ENCODE measurements at regions not wholly inside any gene's neighbourhood (a gene's known extent, or its start where the extent isn't known, plus 50 kb on each side); places are given as distances from the start of the nearest gene placed in this dataset.
A peak's percentile ranks its signal among the peaks of the same experiment; 100 is the strongest.

DNA sequence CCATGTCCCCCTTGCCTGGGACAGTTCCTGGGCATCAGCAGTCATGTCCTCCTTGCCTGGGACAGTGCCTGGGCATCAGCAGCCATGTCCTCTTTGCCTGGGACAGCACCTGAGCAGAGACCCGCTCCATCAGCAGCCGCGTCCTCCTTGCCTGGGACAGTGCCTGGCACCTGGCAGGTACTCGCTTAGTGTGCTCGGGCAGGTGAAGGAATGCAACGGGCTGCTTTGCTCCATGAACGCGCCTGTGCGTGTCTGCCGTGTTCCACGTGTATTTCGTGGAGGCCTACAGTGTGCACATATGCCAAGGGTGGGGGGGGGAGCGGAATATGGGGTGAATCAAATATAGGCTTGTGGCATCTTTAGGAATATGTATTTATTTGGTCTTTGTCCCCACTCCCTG lies 1490.7 kb downstream of the TBC1D22A start:
- H3K4me1 ChIP-seq (replicated peaks in 1 of 2): no peaks in the 10 kb centered on the region
- WGBS, 10 experiments: 29 to 80% methylated on average over 4 to 8 of the region's 13 CpGs; no CpG with 5 or more reads in 8 of the 10 experiments
- H3K27ac ChIP-seq: no peak overlapping the region
- H3K4me3 ChIP-seq: no peak overlapping the region
- in situ Hi-C loops (cut with MboI; ENCODE audit: low pct_unique_long_range_greater_than_20kb in 2 of 9, low sequenced_read_pairs in 9 of 9, unreplicated experiment in 9 of 9): no loop called here
- no peak for ATAC-seq (replicated peaks in 6 of 8)

DNA sequence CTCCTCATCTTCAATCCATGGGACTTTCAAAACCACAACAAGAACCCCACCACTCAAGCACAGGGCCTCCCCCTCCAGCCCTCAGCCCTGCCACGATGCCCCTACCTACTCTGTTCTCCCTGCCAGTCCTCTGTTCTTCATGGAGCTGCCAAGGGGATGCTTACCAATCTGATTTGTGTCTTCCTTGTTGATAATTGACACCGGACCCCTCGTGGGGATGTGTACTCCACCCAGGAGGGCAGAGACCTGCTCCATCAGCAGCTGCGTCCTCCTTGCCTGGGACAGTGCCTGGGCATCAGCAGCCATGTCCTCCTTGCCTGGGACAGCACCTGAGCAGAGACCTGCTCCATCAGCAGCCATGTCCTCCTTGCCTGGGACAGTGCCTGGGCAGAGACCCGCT lies 1489.2 kb downstream of the TBC1D22A start:
- no peaks in the 10 kb centered on the region for H3K4me1 ChIP-seq (replicated peaks in 1 of 2)
- in situ Hi-C loops (cut with MboI; ENCODE audit: low pct_unique_long_range_greater_than_20kb in 2 of 9, low sequenced_read_pairs in 9 of 9, unreplicated experiment in 9 of 9): no loop called here
- H3K27ac ChIP-seq: no peak overlapping the region
- H3K4me3 ChIP-seq: no peak overlapping the region
- ATAC-seq (replicated peaks in 6 of 8): no peak
- 50 to 86% methylated on average over 1 of the region's 5 CpGs; no CpG with 5 or more reads in 8 of the 10 experiments for WGBS, 10 experiments

- H3K4me1 ChIP-seq (replicated peaks in 1 of 2): no peaks in the 10 kb centered on the region
- 50 to 100% (median 79%) methylated on average over 1 to 5 of the region's 5 CpGs for WGBS, 10 experiments
- no peak overlapping the region for H3K4me3 ChIP-seq
- ATAC-seq (replicated peaks in 6 of 8): no peak
- H3K27ac ChIP-seq: no peak overlapping the region
- in situ Hi-C loops (cut with MboI; ENCODE audit: low pct_unique_long_range_greater_than_20kb in 2 of 9, low sequenced_read_pairs in 9 of 9, unreplicated experiment in 9 of 9): no loop called here
Measured at GRCh38 chr22:48250937-48251530, 1488.6 kb downstream of the TBC1D22A start.

- no peak for ATAC-seq (replicated peaks in 6 of 8)
- no peak overlapping the region for H3K4me3 ChIP-seq
- in situ Hi-C loops (cut with MboI; ENCODE audit: low pct_unique_long_range_greater_than_20kb in 2 of 9, low sequenced_read_pairs in 9 of 9, unreplicated experiment in 9 of 9): no loop called here
- no peak overlapping the region for H3K27ac ChIP-seq
- 38 to 100% (median 76%) methylated on average over 1 to 8 of the region's 16 CpGs; no CpG with 5 or more reads in 6 of the 10 experiments for WGBS, 10 experiments
- H3K4me1 ChIP-seq (replicated peaks in 1 of 2): no peaks in the 10 kb centered on the region
Measured at GRCh38 chr22:48250286-48250895, 1487.9 kb downstream of the TBC1D22A start.

DNA sequence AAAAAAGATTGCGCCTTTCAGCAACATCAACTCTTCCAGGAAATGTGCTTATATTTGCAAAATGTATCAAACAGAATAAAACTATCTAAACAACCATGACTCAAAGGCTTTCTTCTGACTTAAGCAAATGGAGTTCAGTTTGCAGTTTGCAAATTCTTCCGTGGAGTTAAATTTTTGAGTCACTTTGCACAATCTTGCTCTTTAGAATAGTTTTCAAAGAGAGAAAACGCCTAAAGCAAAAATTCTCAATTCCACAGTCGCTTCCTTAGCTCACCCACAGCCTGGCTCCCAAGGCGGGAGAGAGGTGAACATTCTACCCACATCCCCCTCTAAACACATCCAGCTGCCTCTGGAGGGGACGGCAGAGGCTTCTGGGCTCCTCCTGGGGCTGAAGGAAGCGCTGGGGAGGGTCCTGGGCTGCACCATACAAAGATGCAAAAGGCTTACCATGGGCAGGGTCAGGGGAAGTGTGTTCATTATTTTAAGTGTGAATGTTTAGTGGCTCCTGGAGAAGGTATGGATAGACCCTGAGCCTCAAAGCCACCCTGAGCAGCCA lies 1487.3 kb downstream of the TBC1D22A start:
- ATAC-seq (replicated peaks in 6 of 8): peak in 1 of 8 experiments; percentile 54
- Histone ChIP-seq H3K4me3 (no peak overlapping the region), H3K4me1 (replicated peaks in 1 of 2) (no peaks in the 10 kb centered on the region), H3K27ac (no peak overlapping the region)
- in situ Hi-C loops (cut with MboI; ENCODE audit: low pct_unique_long_range_greater_than_20kb in 2 of 9, low sequenced_read_pairs in 9 of 9, unreplicated experiment in 9 of 9): no loop called here
- 0 to 75% (median 11%) methylated on average over 1 to 6 of the region's 7 CpGs; no CpG with 5 or more reads in 4 of the 10 experiments for WGBS, 10 experiments

DNA sequence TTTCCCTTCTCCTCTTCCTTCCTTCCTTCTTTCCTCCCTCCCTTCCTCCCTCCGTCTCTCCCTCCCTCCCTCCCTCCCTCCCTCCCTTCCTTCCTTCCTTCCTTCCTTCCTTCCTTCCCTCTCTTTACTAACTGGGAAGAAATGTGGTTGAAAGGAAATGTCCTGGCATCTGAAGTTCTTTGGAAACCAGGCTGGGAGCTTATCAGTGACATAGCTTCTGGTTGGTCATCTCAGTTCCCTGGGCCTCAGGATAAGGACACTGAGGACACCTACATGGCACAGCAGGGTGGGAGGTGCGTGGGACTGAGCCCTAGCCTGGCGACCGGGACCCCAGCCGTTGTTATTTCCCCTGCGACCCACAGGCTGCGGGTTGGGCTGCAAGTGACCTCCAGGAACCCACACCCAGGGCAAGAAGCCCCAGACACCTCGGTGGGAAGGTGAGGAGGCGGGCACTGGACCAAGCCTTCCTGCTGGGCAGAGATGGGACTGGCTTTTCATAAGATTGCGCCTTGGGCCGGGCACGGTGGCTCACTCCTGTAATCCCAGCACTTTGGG lies 1486.5 kb downstream of the TBC1D22A start:
- in situ Hi-C loops (cut with MboI; ENCODE audit: low pct_unique_long_range_greater_than_20kb in 2 of 9, low sequenced_read_pairs in 9 of 9, unreplicated experiment in 9 of 9): no loop called here
- WGBS, 10 experiments: 23 to 60% (median 43%) methylated on average over 2 to 6 of the region's 12 CpGs; no CpG with 5 or more reads in 7 of the 10 experiments
- no peak overlapping the region for H3K27ac ChIP-seq
- no peak for ATAC-seq (replicated peaks in 6 of 8)
- no peaks in the 10 kb centered on the region for H3K4me1 ChIP-seq (replicated peaks in 1 of 2)
- no peak overlapping the region for H3K4me3 ChIP-seq

DNA sequence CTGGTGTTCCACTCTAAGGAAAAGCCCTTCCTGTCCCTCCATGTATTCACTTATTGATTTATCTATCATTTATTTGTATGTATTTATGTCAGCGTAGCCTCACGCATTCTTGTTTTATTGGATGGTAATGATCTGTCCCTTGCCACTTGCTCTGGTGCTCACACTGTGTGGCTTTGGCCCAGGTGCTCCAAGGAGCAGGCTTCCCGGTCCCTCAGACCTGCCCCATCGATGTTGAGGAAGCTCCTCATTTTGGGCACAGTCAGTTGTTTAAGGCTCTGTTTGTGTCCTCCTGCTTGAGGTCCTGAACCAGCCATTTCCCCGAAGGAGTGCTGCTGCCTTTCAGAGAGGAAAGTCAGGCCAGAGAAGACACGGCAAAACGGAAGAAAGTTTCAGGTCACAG lies 1485.4 kb downstream of the TBC1D22A start:
- no peak overlapping the region for H3K4me3 ChIP-seq
- H3K27ac ChIP-seq: no peak overlapping the region
- in situ Hi-C loops (cut with MboI; ENCODE audit: low pct_unique_long_range_greater_than_20kb in 2 of 9, low sequenced_read_pairs in 9 of 9, unreplicated experiment in 9 of 9): no loop called here
- no peaks in the 10 kb centered on the region for H3K4me1 ChIP-seq (replicated peaks in 1 of 2)
- ATAC-seq (replicated peaks in 6 of 8): no peak
- 44 to 82% (median 56%) methylated on average over 2 to 7 of the region's 7 CpGs; no CpG with 5 or more reads in 2 of the 10 experiments for WGBS, 10 experiments

DNA sequence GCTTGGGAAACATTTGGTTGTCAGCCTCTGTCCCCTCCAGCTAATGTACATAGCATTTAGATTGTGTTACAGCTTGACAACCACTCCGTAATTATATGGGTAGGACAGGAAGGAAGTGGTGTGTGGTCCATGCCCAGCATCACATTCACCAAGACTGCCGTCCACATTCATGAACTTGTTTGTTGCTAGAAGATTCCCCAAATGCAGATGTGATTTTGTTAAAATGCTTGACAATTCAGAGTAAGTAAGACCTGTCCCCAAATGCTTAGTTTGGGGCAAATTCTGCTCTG lies 1482.7 kb downstream of the TBC1D22A start:
- 33 to 92% (median 49%) methylated on average over 1 to 2 of the region's 2 CpGs; no CpG with 5 or more reads in 4 of the 10 experiments for WGBS, 10 experiments
- H3K27ac ChIP-seq: no peak overlapping the region
- no peak for ATAC-seq (replicated peaks in 6 of 8)
- no peaks in the 10 kb centered on the region for H3K4me1 ChIP-seq (replicated peaks in 1 of 2)
- in situ Hi-C loops (cut with MboI; ENCODE audit: low pct_unique_long_range_greater_than_20kb in 2 of 9, low sequenced_read_pairs in 9 of 9, unreplicated experiment in 9 of 9): no loop called here
- no peak overlapping the region for H3K4me3 ChIP-seq

DNA sequence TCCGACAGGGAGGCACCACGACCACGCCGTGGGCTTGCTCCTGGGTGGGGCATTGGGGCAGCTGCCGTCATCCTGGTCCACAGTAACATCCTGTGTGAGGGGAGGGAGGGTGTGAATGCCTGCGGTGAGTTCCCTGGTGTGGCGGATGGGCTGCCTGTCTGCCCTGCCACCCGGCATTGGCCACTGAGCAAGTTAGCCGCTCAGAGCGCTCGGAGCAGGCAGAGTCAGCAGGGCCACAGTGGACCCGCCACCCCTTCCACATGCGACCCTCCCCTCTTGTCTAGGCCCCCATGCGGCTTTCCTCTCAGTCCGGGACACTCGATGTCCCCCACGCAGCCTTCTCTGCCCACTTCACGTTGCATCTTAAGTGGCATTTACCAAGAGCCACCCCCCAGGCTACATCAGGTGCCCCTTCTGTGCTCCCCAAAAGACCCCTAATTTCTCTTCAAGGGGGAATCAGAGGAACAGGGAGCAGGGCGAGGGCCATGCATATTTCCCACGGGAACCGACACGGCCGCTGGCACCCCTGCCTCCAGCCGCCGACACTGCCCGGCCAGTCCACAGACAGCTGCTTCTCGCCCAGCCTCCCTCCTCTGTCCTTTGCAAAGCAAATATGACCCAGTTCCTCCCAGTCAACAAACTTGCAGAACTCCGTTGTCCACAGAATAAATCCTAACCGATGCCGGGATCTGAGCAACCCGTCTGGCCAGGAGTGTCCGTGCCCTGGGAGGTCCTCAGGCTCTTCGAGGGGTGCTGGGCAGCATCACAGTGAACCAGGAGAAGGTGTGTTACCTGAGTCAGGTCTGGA lies 1482.1 kb downstream of the TBC1D22A start:
- H3K27ac ChIP-seq: no peak overlapping the region
- in situ Hi-C loops (cut with MboI; ENCODE audit: low pct_unique_long_range_greater_than_20kb in 2 of 9, low sequenced_read_pairs in 9 of 9, unreplicated experiment in 9 of 9): no loop called here
- no peaks in the 10 kb centered on the region for H3K4me1 ChIP-seq (replicated peaks in 1 of 2)
- H3K4me3 ChIP-seq: no peak overlapping the region
- 40 to 74% (median 50%) methylated on average over 1 to 16 of the region's 33 CpGs; no CpG with 5 or more reads in 6 of the 10 experiments for WGBS, 10 experiments
- ATAC-seq (replicated peaks in 6 of 8): no peak

- no peak overlapping the region for H3K4me3 ChIP-seq
- no peak overlapping the region for H3K27ac ChIP-seq
- ATAC-seq (replicated peaks in 6 of 8): no peak
- in situ Hi-C loops (cut with MboI; ENCODE audit: low pct_unique_long_range_greater_than_20kb in 2 of 9, low sequenced_read_pairs in 9 of 9, unreplicated experiment in 9 of 9): no loop called here
- WGBS, 10 experiments: 14 to 100% (median 80%) methylated on average over 1 to 3 of the region's 7 CpGs; no CpG with 5 or more reads in 3 of the 10 experiments
- H3K4me1 ChIP-seq (replicated peaks in 1 of 2): no peaks in the 10 kb centered on the region
Measured at GRCh38 chr22:48242461-48242864, 1480.0 kb downstream of the TBC1D22A start.

DNA sequence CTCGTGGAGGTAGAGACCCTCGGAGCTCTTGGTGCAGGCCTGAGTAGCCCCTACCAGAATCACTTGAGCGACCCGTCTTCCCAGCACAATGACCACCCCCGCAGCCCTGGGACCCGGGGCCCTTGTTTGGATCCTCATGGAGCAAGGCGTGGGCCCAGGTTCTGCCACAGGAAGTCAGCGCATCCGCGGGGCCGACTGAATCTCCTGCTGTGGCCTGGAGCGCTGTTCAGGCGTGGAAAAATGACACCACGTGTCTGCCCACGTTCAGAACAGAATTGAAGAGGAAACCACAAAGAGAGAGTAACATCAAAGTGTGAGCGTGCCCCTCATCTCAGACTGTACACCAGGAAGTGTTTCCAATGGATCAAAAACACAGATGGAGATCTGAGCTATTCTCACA lies 1479.2 kb downstream of the TBC1D22A start:
- no peak for ATAC-seq (replicated peaks in 6 of 8)
- H3K4me3 ChIP-seq: no peak overlapping the region
- H3K27ac ChIP-seq: no peak overlapping the region
- H3K4me1 ChIP-seq (replicated peaks in 1 of 2): no peaks in the 10 kb centered on the region
- in situ Hi-C loops (cut with MboI; ENCODE audit: low pct_unique_long_range_greater_than_20kb in 2 of 9, low sequenced_read_pairs in 9 of 9, unreplicated experiment in 9 of 9): no loop called here
- 40 to 79% (median 41%) methylated on average over 1 to 8 of the region's 16 CpGs; no CpG with 5 or more reads in 5 of the 10 experiments for WGBS, 10 experiments

- no peak for ATAC-seq (replicated peaks in 6 of 8)
- Histone ChIP-seq H3K4me1 (replicated peaks in 1 of 2) (no peaks in the 10 kb centered on the region), H3K27ac (no peak overlapping the region), H3K4me3 (no peak overlapping the region)
- WGBS, 10 experiments: 33 to 100% (median 54%) methylated on average over 3 to 7 of the region's 8 CpGs; no CpG with 5 or more reads in 5 of the 10 experiments
- in situ Hi-C loops (cut with MboI; ENCODE audit: low pct_unique_long_range_greater_than_20kb in 2 of 9, low sequenced_read_pairs in 9 of 9, unreplicated experiment in 9 of 9): no loop called here
Measured at GRCh38 chr22:48240935-48241230, 1478.4 kb downstream of the TBC1D22A start.
